AG04449 (cell line): ENCODE measurements at regions not wholly inside any gene's neighbourhood (a gene's known extent, or its start where the extent isn't known, plus 50 kb on each side); places are given as distances from the start of the nearest gene placed in this dataset.

Source experiments
- CTCF ChIA-PET: fragments of 350-600 bp; formaldehyde crosslinking; extraction: SDS; loops from one replicate; lab custom pipeline; 2021; ENCODE audit warnings: antibody characterized with exemption; lab: Yijun Ruan, JAX
- POLR2A ChIA-PET: fragments of 400-600, 350-600 bp; formaldehyde crosslinking; extraction: SDS; loops from one replicate; lab custom pipeline; 2020; ENCODE audit warnings: antibody characterized with exemption, inconsistent platforms; lab: Yijun Ruan, JAX
- DNase-seq: peaks from one replicate; pipeline ENCODE4 v3.0.0-alpha.2; 2010; ENCODE audit warnings: low read depth, low spot score
- H3K4me3 ChIP-seq: 2 replicates; pipeline ENCODE4 v1.5.1; 2011; ENCODE audit warnings: low read depth, mild to moderate bottlenecking, control low read depth, low read length
- TF ChIP-seq, protein P1 (sequence below): IDR thresholded peaks from one replicate; pipeline ENCODE4 v1.5.1; 2011; ENCODE audit warnings: mild to moderate bottlenecking, moderate library complexity, low read length, control low read depth, inconsistent platforms; ENCODE audit not compliant: insufficient read depth; ENCODE audit errors: missing control alignments

DNA sequence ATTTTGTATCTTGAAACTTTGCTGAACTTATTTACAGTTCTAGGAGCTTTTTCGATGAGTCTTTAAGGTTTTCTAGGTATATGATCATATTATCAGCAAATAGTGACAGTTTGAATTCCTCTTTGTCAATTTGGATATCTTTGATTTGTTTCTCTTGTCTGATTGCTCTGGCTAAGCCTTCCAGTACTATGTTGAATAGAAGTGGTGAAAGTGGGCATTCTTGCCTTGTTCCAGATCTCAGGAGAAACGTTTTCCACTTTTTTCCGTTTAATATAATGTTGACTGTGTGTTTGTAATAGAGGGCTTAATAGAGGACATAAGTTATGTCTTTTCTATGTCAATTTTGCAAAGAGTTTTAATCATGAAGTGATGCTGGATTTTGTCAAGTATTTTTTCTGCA is 124.3 kb downstream of the ZNF280B start:
- ChIA-PET CTCF (no interaction called here), POLR2A (no interaction called here)
- H3K4me3 ChIP-seq: no peak overlapping the region
- DNase-seq: no peak
- TF ChIP-seq, protein P1, sequence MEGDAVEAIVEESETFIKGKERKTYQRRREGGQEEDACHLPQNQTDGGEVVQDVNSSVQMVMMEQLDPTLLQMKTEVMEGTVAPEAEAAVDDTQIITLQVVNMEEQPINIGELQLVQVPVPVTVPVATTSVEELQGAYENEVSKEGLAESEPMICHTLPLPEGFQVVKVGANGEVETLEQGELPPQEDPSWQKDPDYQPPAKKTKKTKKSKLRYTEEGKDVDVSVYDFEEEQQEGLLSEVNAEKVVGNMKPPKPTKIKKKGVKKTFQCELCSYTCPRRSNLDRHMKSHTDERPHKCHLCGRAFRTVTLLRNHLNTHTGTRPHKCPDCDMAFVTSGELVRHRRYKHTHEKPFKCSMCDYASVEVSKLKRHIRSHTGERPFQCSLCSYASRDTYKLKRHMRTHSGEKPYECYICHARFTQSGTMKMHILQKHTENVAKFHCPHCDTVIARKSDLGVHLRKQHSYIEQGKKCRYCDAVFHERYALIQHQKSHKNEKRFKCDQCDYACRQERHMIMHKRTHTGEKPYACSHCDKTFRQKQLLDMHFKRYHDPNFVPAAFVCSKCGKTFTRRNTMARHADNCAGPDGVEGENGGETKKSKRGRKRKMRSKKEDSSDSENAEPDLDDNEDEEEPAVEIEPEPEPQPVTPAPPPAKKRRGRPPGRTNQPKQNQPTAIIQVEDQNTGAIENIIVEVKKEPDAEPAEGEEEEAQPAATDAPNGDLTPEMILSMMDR: no peak

DNA sequence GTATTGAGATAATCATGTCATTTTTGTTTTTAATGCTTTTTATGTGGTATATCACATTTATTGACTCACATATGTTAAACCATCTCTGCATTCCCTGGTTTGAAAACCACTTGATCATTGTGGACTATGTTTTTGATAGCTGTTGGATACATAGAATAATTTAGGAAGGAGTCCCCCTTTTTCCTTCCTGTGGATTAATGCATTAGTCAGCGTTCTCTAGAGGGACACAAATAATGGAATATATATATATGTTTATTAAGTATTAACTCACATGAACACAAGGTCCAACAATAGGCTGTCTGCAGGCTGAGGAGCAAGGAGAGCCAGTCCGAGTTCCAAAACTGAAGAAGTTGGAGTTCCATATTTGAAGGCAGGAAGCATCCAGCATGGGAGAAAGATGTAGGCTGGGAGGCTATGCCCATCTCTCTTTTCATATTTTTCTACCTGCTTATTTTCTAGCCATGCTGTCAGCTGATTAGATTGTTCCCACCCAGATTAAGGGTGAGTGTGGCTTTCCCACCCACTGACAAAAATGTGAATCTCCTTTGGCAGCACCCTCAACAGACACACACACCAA is 123.8 kb downstream of the ZNF280B start:
- CTCF ChIA-PET: no interaction called here
- TF ChIP-seq, protein P1: no peak
- DNase-seq: no peak
- H3K4me3 ChIP-seq: no peak overlapping the region
- POLR2A ChIA-PET: no interaction called here

DNA sequence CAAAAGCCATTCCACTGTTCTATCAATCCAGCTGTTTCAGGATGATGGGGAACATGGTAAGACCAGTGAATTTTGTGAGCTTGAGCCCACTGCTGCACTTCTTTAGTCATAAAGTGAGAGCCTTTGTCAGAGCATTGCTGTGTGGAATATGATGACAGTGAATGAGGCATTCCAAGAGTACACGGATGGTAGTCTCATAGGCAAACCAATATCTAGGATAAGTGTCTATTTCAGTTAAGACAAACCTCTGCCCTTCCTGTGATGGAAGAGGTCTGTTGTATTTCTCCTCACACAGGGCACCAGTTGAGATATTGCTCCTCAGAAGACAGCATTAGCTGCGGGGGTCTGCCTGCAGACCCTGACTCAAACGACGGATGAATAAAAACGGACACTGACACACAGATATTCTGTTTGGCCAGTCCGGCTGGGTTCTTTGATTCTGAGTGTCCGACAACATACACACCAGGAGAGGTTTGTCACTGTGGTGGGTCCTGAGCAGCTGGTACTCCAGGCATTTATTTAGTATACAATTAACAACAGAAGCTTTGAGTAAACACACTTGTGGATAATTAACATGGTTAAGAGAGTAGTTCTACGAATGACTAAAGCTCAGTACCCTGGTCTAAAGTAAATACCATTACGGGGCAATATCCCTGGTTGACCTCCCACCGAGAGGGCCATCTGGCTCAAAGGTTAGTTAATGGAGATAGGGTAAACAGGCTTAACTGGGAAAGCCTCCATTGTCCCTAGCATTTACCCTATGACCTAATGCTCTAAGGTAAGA is 121.7 kb downstream of the ZNF280B start:
- TF ChIP-seq, protein P1: no peak
- ChIA-PET POLR2A (no interaction called here), CTCF (no interaction called here)
- H3K4me3 ChIP-seq: no peak overlapping the region
- no peak for DNase-seq

DNA sequence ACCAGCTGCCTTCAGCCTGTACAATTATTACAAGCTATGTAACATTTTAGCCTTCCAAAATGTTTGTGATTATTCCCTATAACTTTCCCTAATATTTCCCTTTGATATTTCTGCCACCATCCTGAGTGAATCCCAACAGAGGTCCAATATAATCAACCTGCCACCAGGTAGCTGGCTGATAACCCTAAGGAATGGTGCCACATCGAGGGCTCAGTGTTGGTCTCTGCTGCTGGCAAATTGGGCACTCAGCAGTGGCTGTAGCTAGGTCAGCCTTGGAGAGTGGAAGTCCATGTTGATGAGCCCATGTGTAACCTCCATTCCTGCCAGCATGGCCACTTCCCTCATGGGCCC is 121.2 kb downstream of the ZNF280B start:
- no peak for DNase-seq
- ChIA-PET CTCF (no interaction called here), POLR2A (no interaction called here)
- H3K4me3 ChIP-seq: no peak overlapping the region
- TF ChIP-seq, protein P1: no peak

DNA sequence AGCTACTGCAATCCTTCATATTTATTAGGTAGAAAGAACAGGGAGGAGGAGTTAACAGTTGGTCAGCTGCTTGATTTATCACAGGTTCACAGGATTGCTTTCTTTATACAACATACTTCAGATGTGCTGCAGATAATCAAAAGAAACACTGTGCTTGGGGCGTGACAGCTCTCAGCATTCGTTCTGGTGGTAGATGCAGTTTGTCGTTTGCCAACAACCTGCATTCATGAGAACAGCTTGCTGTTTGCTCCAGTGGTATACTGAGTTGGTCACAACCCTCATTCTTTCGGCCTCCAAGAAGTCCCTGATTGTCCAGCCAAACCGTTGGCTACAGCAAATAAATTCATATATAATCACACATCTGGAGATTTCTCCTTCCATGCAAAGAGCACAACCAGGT is 120.5 kb downstream of the ZNF280B start:
- CTCF ChIA-PET: no interaction called here
- no peak for DNase-seq
- TF ChIP-seq, protein P1: no peak

DNA sequence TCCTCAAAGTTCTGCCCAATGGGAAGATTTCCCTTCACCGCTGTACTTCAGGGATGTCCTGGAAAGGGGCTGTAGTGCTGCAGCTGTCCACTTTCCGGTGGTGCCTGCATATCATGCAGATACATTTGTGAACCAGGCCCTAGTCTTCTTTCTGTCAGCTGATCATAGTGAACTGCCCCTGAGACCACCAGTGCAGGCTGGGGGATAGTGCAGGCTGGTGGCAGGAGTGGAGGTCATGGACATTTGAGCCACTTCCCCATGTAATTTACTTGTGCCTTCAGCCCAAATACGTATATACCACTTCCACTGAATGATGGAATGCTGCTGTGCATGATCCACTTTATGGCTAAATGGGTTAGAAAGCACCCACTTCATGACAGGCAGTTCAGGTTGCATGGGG is 120.0 kb downstream of the ZNF280B start:
- ChIA-PET POLR2A (no interaction called here), CTCF (no interaction called here)
- no peak overlapping the region for H3K4me3 ChIP-seq
- no peak for DNase-seq
- TF ChIP-seq, protein P1: no peak

More for the DNA sequence above, 120.5 kb downstream of the ZNF280B start:
- POLR2A ChIA-PET: no interaction called here
- no peak overlapping the region for H3K4me3 ChIP-seq
